Uterus (tissue), 3 donors: ENCODE measurements at regions not wholly inside any gene's neighbourhood (a gene's known extent, or its start where the extent isn't known, plus 50 kb on each side); places are given as distances from the start of the nearest gene placed in this dataset.

Source experiments
- DNase-seq, 2 donors: peaks; one replicate each; pipeline ENCODE4 v3.0.0-alpha.2; 2019 to 2020
- H3K27ac ChIP-seq, 2 donors: fragments of 200-600 bp; sonication (generic); 1 replicate in 1 of 2; 2 replicates in 1 of 2; pipeline ENCODE4 v1.5.1; 2016 to 2018
- H3K27me3 ChIP-seq, 2 donors: fragments of 200-600 bp; sonication (generic); one replicate each; pipeline ENCODE4 v1.5.1; 2018 to 2019; ENCODE audit warnings: control low read depth in 1 of 2
- H3K36me3 ChIP-seq, 2 donors: fragments of 200-600 bp; sonication (generic); one replicate each; pipeline ENCODE4 v1.5.1; 2019; ENCODE audit warnings: control low read depth in 1 of 2
- H3K4me1 ChIP-seq, 2 donors: fragments of 200-600 bp; sonication (generic); one replicate each; pipeline ENCODE4 v1.5.1; 2018 to 2019; ENCODE audit warnings: control low read depth in 1 of 2
- H3K4me3 ChIP-seq, 2 donors: fragments of 200-600 bp; sonication (generic); 1 replicate in 1 of 2; 2 replicates in 1 of 2; pipeline ENCODE4 v1.5.1; 2018 to 2019; ENCODE audit warnings: mild to moderate bottlenecking in 1 of 2
- H3K9me3 ChIP-seq, 2 donors: fragments of 200-600 bp; sonication (generic); one replicate each; pipeline ENCODE4 v1.5.1; 2019; ENCODE audit warnings: control low read depth in 1 of 2
- POLR2A ChIP-seq, 2 donors: fragments of 450-650 bp; IDR thresholded peaks; one replicate each; pipeline ENCODE4 v1.6.1; 2016; ENCODE audit warnings: antibody characterized with exemption in 2 of 2, mild to moderate bottlenecking in 1 of 2, moderate library complexity in 1 of 2
- intact Hi-C: fragments of 100-400 bp; cut with DNase I; formaldehyde crosslinking; loops from one replicate; pipeline ENCODE4 v1.15.1; 2023; ENCODE audit warnings: low total_unique reads
- TF ChIP-seq, protein P1 (sequence below), 4 experiments: fragments of 200-600 bp in 2 of 4; fragments of 450-650 bp in 2 of 4; sonication (generic) in 2 of 4; IDR thresholded peaks; one replicate each; pipeline ENCODE4 v1.5.1; 2016 to 2019; ENCODE audit warnings: antibody characterized with exemption in 4 of 4, mild to moderate bottlenecking in 2 of 4, moderate library complexity in 1 of 4
- donor health status: DM: yes; HTN: yes; CAD: no.

DNA sequence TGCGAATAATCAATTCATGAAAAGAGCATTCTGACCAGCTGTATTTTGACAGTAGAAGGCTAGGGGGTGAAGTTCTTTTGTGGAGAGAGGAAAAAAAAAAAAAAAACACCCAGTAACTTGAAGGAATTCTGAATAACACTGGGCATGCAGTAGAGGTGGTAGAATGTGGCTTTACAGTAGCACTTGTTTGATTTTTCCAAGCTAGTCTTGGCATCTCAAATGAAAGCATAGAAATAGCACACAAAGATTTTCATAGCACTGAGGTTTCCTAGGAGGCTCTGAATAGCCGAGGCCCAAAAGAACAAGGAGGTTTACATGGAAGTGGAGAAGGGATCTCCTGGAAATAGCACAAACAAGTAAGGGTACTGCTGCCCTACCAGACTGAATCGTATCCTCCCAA lies 470.2 kb upstream of the CDH20 start:
- Histone ChIP-seq H3K4me3 (no peak overlapping the region), H3K4me1 (no peaks in the 10 kb centered on the region), H3K27me3 (no peaks in the 10 kb centered on the region), H3K27ac (no peak overlapping the region), H3K36me3 (no peaks in the 10 kb centered on the region), H3K9me3 (no peaks in the 10 kb centered on the region)
- no peak for TF ChIP-seq POLR2A (IDR thresholded peaks at IDR 0.05)
- TF ChIP-seq, protein P1, sequence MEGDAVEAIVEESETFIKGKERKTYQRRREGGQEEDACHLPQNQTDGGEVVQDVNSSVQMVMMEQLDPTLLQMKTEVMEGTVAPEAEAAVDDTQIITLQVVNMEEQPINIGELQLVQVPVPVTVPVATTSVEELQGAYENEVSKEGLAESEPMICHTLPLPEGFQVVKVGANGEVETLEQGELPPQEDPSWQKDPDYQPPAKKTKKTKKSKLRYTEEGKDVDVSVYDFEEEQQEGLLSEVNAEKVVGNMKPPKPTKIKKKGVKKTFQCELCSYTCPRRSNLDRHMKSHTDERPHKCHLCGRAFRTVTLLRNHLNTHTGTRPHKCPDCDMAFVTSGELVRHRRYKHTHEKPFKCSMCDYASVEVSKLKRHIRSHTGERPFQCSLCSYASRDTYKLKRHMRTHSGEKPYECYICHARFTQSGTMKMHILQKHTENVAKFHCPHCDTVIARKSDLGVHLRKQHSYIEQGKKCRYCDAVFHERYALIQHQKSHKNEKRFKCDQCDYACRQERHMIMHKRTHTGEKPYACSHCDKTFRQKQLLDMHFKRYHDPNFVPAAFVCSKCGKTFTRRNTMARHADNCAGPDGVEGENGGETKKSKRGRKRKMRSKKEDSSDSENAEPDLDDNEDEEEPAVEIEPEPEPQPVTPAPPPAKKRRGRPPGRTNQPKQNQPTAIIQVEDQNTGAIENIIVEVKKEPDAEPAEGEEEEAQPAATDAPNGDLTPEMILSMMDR (IDR thresholded peaks at IDR 0.05): no peak
- no peak for DNase-seq
- intact Hi-C loops: no loop called here

DNA sequence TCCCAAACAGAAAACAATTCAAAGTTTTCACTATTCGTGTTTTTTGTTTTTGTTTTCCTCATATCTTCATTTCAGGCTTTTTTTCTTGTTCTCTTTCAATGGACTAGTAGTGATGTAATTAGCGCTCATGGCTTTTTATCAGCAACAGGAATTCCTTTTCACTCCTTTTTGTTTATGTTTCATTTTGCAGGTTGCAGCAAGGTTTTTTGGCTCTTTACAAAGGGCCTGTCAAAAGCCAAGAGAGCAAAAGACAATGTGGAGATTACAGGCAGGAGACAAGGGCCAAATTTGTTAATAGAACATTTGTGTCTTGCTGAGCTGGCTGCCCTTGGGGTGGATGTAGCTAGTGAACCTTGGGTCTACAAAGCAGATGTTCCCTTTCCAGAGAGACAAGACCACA lies 467.4 kb upstream of the CDH20 start:
- no peaks in the 10 kb centered on the region for H3K9me3 ChIP-seq
- no peak for DNase-seq
- H3K27me3 ChIP-seq: no peaks in the 10 kb centered on the region
- no peaks in the 10 kb centered on the region for H3K4me1 ChIP-seq
- no peak overlapping the region for H3K4me3 ChIP-seq
- no peaks in the 10 kb centered on the region for H3K36me3 ChIP-seq
- intact Hi-C loops: no loop called here
- H3K27ac ChIP-seq: no peak overlapping the region
- no peak for TF ChIP-seq POLR2A (IDR thresholded peaks at IDR 0.05)
- TF ChIP-seq, protein P1 (IDR thresholded peaks at IDR 0.05): no peak

DNA sequence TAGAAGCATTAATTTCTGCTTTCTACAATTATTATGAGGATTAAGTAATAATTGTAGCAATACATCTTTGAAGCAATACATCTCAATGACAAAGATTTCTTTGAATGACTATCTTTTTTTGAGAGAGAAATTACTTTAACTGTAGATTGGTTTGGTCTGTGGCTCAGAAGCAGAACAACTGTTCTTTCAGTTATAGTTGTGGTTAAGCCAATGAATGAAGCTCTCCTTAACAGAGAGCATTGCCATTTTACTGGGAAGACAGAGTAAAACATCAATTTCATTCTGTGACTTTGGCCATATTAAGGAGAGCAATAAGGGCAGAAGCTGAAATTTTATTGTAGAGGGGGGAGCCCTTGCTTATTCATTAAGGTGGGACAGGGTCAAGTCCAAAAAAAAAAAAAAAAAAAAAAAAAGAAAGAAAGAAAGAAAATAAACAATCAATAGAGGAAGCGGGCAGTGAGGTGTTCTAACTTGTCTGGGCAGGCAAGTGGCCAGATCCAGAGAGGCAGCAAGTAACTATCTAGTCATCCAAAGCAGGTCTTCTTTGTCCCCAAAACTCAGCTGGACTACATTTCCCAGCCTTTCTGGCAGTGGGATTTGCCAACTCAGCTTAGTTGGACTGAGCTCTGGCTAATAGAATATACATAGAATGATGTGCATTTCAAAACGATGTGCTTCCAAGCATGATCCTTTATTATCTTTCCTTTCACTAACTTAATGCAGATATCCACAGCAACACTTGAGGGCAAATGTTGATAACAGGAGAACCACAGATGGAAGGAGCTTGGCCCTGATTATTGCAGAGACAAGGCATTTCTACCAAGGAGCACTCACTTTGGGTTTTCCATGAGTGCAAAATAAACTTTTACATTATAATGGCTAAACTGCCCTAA lies 462.7 kb upstream of the CDH20 start:
- intact Hi-C loops: no loop called here
- no peaks in the 10 kb centered on the region for H3K4me1 ChIP-seq

DNA sequence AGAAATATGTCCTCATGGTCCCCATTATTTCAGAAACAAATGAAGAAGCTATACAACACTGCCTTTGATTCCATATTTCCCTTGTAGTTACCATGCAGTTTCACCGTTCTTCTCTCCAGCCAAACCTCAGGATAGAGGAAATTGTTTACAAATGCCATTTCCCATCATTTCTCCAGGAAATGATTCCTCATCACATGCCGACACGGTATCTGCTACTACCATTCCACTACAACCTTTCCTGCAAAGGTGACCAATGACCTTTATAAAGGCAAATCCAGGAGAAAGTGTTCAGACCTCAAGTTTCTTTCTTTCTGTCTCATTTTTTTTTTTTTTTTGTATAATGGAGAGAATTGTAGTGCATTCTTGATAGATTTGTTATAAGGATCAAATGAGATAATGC lies 460.8 kb upstream of the CDH20 start:
- intact Hi-C loops: no loop called here
- no peak for DNase-seq
- H3K9me3 ChIP-seq: no peaks in the 10 kb centered on the region
- TF ChIP-seq, protein P1 (IDR thresholded peaks at IDR 0.05): no peak
- no peak for TF ChIP-seq POLR2A (IDR thresholded peaks at IDR 0.05)
- H3K36me3 ChIP-seq: no peaks in the 10 kb centered on the region
- H3K4me3 ChIP-seq: no peak overlapping the region
- H3K27me3 ChIP-seq: no peaks in the 10 kb centered on the region
- H3K4me1 ChIP-seq: no peaks in the 10 kb centered on the region
- no peak overlapping the region for H3K27ac ChIP-seq

More for the DNA sequence above, 462.7 kb upstream of the CDH20 start:
- Histone ChIP-seq H3K27me3 (no peaks in the 10 kb centered on the region), H3K36me3 (no peaks in the 10 kb centered on the region), H3K9me3 (no peaks in the 10 kb centered on the region), H3K27ac (no peak overlapping the region), H3K4me3 (no peak overlapping the region)
- TF ChIP-seq, protein P1 (IDR thresholded peaks at IDR 0.05): no peak
- TF ChIP-seq POLR2A (IDR thresholded peaks at IDR 0.05): no peak
- no peak for DNase-seq

DNA sequence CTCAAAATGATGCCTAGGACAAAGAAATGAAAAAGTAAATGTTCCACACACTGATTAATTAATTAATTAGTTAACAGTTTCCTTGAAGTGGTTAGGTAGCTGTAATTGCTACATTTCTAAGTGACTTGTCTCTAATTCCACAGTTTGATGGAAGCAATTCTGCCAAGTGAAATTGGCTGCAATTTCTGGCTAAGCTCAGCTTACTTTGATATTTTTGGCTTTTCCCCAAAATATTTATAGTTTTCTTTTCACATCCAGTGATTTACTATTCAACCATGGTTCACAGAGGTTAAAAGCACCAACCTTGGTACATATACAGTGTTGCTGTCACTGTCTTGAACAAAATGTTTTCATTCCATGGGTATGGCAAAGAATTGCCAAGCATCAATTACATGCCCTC lies 459.5 kb upstream of the CDH20 start:
- no peak for DNase-seq

More for the DNA sequence above, 459.5 kb upstream of the CDH20 start:
- Histone ChIP-seq H3K36me3 (no peaks in the 10 kb centered on the region), H3K4me3 (no peak overlapping the region), H3K27me3 (no peaks in the 10 kb centered on the region), H3K27ac (no peak overlapping the region), H3K9me3 (no peaks in the 10 kb centered on the region), H3K4me1 (no peaks in the 10 kb centered on the region)
- TF ChIP-seq, protein P1 (IDR thresholded peaks at IDR 0.05): no peak
- TF ChIP-seq POLR2A (IDR thresholded peaks at IDR 0.05): no peak
- intact Hi-C loops: no loop called here
